SK-N-SH (cell line): ENCODE measurements at regions not wholly inside any gene's neighbourhood (a gene's known extent, or its start where the extent isn't known, plus 50 kb on each side); places are given as distances from the start of the nearest gene placed in this dataset.

Experiments
- CTCF ChIA-PET: fragments of 300-600, 350-600 bp; formaldehyde crosslinking; extraction: SDS; loops from one replicate; lab custom pipeline; 2021; lab: Yijun Ruan, JAX
- POLR2A ChIA-PET: fragments of 350-600 bp; sonication (Branson Sonifier 250); formaldehyde crosslinking; extraction: SDS; loops from one replicate; lab custom pipeline; 2020; ENCODE audit warnings: antibody characterized with exemption, inconsistent platforms; lab: Yijun Ruan, JAX
- DNase-seq: peaks from one replicate; pipeline ENCODE4 v3.0.0; 2012
- H2AFZ ChIP-seq: fragments of 200-600 bp; sonication (generic); 2 replicates; pipeline ENCODE4 v1.8.1; 2016; ENCODE audit warnings: antibody characterized with exemption, mild to moderate bottlenecking, low read depth
- H3F3A ChIP-seq: fragments of 200-600 bp; sonication (generic); replicated peaks from 2 replicates; pipeline ENCODE3; 2016; ENCODE audit warnings: antibody characterized with exemption, mild to moderate bottlenecking; ENCODE audit not compliant: insufficient read depth
- H3K27ac ChIP-seq, 2 experiments: fragments of 200-500 bp in 1 of 2; fragments of 200-600 bp in 1 of 2; sonication (Bioruptor generic) in 1 of 2; sonication (generic), shearing (Covaris generic) in 1 of 2; 2 replicates each; pipeline versions ENCODE4 v1.5.1 to v1.6.1; 2014 to 2016; ENCODE audit warnings: low read depth in 2 of 2, inconsistent platforms in 1 of 2, low read length in 1 of 2, mild to moderate bottlenecking in 1 of 2, mixed read lengths in 1 of 2
- H3K27me3 ChIP-seq: fragments of 200-600 bp; sonication (generic), shearing (Covaris generic); 2 replicates; pipeline ENCODE4 v1.6.1; 2016; ENCODE audit warnings: mixed run types; ENCODE audit not compliant: insufficient read depth
- H3K36me3 ChIP-seq, 2 experiments: fragments of 200-500 bp in 1 of 2; fragments of 200-600 bp in 1 of 2; sonication (Bioruptor generic) in 1 of 2; sonication (generic) in 1 of 2; replicated peaks in 1 of 2; 2 replicates each; pipeline versions ENCODE3 to v1.5.1; 2014 to 2016; ENCODE audit warnings: low read length in 1 of 2, mild to moderate bottlenecking in 1 of 2; ENCODE audit not compliant: insufficient read depth in 2 of 2, control insufficient read depth in 1 of 2
- H3K4me1 ChIP-seq, 2 experiments: fragments of 200-500 bp in 1 of 2; fragments of 200-600 bp in 1 of 2; sonication (Bioruptor generic) in 1 of 2; sonication (generic), shearing (Covaris generic) in 1 of 2; 2 replicates each; pipeline versions ENCODE4 v1.5.1 to v1.6.1; 2014 to 2016; ENCODE audit warnings: low read depth in 1 of 2, low read length in 1 of 2, mixed run types in 1 of 2; ENCODE audit not compliant: insufficient read depth in 2 of 2, control insufficient read depth in 1 of 2
- H3K4me2 ChIP-seq: fragments of 200-600 bp; sonication (generic), shearing (Covaris generic); 2 replicates; pipeline ENCODE4 v1.6.1; 2017; ENCODE audit warnings: mixed run types
- H3K4me3 ChIP-seq, 2 experiments: fragments of 200-500 bp in 1 of 2; fragments of 200-600 bp in 1 of 2; sonication (Bioruptor generic) in 1 of 2; sonication (generic), shearing (Covaris generic) in 1 of 2; 2 replicates each; pipeline versions ENCODE4 v1.5.1 to v1.8.1; 2014 to 2016; ENCODE audit warnings: low read depth in 2 of 2, inconsistent platforms in 1 of 2, low read length in 1 of 2, mild to moderate bottlenecking in 1 of 2, mixed read lengths in 1 of 2, moderate library complexity in 1 of 2
- H3K79me2 ChIP-seq: fragments of 200-600 bp; sonication (generic); 2 replicates; pipeline ENCODE4 v1.8.1; 2017; ENCODE audit warnings: mild to moderate bottlenecking; ENCODE audit not compliant: insufficient read depth
- H3K9ac ChIP-seq: fragments of 200-600 bp; sonication (generic); 2 replicates; pipeline ENCODE4 v1.6.1; 2017; ENCODE audit warnings: mixed run types
- H3K9me2 ChIP-seq: fragments of 200-600 bp; sonication (generic); 2 replicates; pipeline ENCODE4 v1.6.1; 2017; ENCODE audit warnings: mixed run types
- H3K9me3 ChIP-seq: fragments of 200-600 bp; sonication (generic); 2 replicates; pipeline ENCODE4 v1.6.1; 2017; ENCODE audit warnings: mixed run types, mild to moderate bottlenecking, moderate library complexity
- H4K20me1 ChIP-seq: fragments of 200-600 bp; sonication (generic); 2 replicates; pipeline ENCODE4 v1.6.1; 2017; ENCODE audit warnings: mild to moderate bottlenecking, mixed run types; ENCODE audit not compliant: insufficient read depth
- ELF1 ChIP-seq: IDR thresholded peaks from 2 replicates; pipeline ENCODE4 v1.4.0; 2012
- EZH2phosphoT487 ChIP-seq: fragments of 200-600 bp; sonication (generic); IDR thresholded peaks from 2 replicates; pipeline ENCODE4 v1.6.1; 2017; ENCODE audit warnings: low read depth, mixed run types, mild to moderate bottlenecking, antibody characterized with exemption, moderate library complexity, borderline replicate concordance
- FOXM1 ChIP-seq: IDR thresholded peaks from 2 replicates; pipeline ENCODE4 v1.4.0; 2012; ENCODE audit warnings: low read depth, mild to moderate bottlenecking
- JUND ChIP-seq: IDR thresholded peaks from 2 replicates; pipeline ENCODE4 v1.4.0; 2012
- MEF2A ChIP-seq: IDR thresholded peaks from 2 replicates; pipeline ENCODE4 v1.4.0; 2012; ENCODE audit warnings: low read depth, borderline replicate concordance
- MXI1 ChIP-seq: IDR thresholded peaks from 2 replicates; pipeline ENCODE4 v1.6.1; 2012; ENCODE audit warnings: mild to moderate bottlenecking, low read depth, low read length, improper control_type of control experiment
- NFIC ChIP-seq: IDR thresholded peaks from 2 replicates; pipeline ENCODE4 v1.4.0; 2012; ENCODE audit warnings: borderline replicate concordance
- POLR2AphosphoS5 ChIP-seq: IDR thresholded peaks from 2 replicates; pipeline ENCODE4 v1.6.1; 2012; ENCODE audit warnings: low read depth, low read length
- RAD21 ChIP-seq: IDR thresholded peaks from 2 replicates; pipeline ENCODE4 v1.6.1; 2012; ENCODE audit warnings: mild to moderate bottlenecking, low read length
- SMC3 ChIP-seq: IDR thresholded peaks from 2 replicates; pipeline ENCODE4 v1.6.1; 2012; ENCODE audit warnings: low read depth, low read length, improper control_type of control experiment
- TAF1 ChIP-seq: IDR thresholded peaks from 2 replicates; pipeline ENCODE4 v1.6.1; 2012; ENCODE audit warnings: low read depth, mild to moderate bottlenecking, low read length, moderate library complexity, borderline replicate concordance
- TCF12 ChIP-seq: IDR thresholded peaks from 2 replicates; pipeline ENCODE4 v1.4.0; 2012
- TEAD4 ChIP-seq: IDR thresholded peaks from 2 replicates; pipeline ENCODE4 v1.4.0; 2012; ENCODE audit warnings: mild to moderate bottlenecking, borderline replicate concordance; ENCODE audit not compliant: insufficient read depth
- WGBS: methylation state at CpG from one replicate; pipeline ENCODE4 v1.1.6; 2017; ENCODE audit warnings: low lambda C conversion rate; 5-methylcytosine and 5-hydroxymethylcytosine counted together
- TF ChIP-seq, protein P1 (sequence below): IDR thresholded peaks from 2 replicates; pipeline ENCODE4 v1.6.1; 2012; ENCODE audit warnings: mild to moderate bottlenecking, low read depth, low read length, moderate library complexity
- TF ChIP-seq, protein P2 (sequence below): IDR thresholded peaks from 2 replicates; pipeline ENCODE4 v1.4.0; 2012; ENCODE audit warnings: low read depth, borderline replicate concordance
- TF ChIP-seq, protein P3 (sequence below): fragments of 200-600 bp; sonication (generic); IDR thresholded peaks from 2 replicates; pipeline ENCODE4 v1.6.1; 2017; ENCODE audit warnings: antibody characterized with exemption, mild to moderate bottlenecking, moderate library complexity
- TF ChIP-seq, protein P4 (sequence below): IDR thresholded peaks from 2 replicates; pipeline ENCODE4; 2012

DNA sequence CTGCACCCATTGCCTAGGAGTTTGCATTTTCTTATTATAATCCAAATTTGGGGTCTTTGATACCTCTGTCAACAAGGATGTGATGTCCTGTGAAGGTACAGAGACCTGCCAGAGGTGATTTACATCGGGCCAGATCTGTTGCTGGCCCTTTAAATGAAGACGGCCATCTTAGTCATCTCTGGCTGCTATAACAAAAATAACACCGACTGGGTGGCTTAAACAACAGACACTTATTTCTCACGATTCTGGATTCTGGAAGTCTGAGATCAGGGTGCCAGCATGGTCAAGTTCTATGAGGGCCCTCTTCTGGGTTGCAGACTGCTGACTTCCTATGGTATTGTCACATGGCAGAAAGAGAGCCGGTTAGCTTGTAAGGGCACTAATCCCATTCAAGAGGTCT is 75.7 kb downstream of the F11 start:
- Histone ChIP-seq H4K20me1 (no peaks in the 10 kb centered on the region), H3K4me2 (no peak overlapping the region), H3K9me3 (no peaks in the 10 kb centered on the region), H3F3A (no peaks in the 10 kb centered on the region), H3K4me1 (no peaks in the 10 kb centered on the region), H3K4me3 (no peak overlapping the region), H3K27me3 (no peaks in the 10 kb centered on the region), H3K9me2 (no peaks in the 10 kb centered on the region), H3K36me3 (no peaks in the 10 kb centered on the region), H2AFZ (no peak overlapping the region), H3K79me2 (no peaks in the 10 kb centered on the region), H3K9ac (no peak overlapping the region), H3K27ac (no peak overlapping the region)
- no peak for DNase-seq
- WGBS: 33% methylated on average over 3 of the region's 5 CpGs
- ChIA-PET POLR2A (no interaction called here), CTCF (no interaction called here)
- TF ChIP-seq EZH2phosphoT487 (no peak), SMC3 (no peak), MXI1 (no peak), MEF2A (no peak), NFIC (no peak), TAF1 (no peak), FOXM1 (no peak), RAD21 (no peak), POLR2AphosphoS5 (no peak), JUND (no peak), TEAD4 (no peak), ELF1 (no peak), TCF12 (no peak)
- TF ChIP-seq, protein P1, sequence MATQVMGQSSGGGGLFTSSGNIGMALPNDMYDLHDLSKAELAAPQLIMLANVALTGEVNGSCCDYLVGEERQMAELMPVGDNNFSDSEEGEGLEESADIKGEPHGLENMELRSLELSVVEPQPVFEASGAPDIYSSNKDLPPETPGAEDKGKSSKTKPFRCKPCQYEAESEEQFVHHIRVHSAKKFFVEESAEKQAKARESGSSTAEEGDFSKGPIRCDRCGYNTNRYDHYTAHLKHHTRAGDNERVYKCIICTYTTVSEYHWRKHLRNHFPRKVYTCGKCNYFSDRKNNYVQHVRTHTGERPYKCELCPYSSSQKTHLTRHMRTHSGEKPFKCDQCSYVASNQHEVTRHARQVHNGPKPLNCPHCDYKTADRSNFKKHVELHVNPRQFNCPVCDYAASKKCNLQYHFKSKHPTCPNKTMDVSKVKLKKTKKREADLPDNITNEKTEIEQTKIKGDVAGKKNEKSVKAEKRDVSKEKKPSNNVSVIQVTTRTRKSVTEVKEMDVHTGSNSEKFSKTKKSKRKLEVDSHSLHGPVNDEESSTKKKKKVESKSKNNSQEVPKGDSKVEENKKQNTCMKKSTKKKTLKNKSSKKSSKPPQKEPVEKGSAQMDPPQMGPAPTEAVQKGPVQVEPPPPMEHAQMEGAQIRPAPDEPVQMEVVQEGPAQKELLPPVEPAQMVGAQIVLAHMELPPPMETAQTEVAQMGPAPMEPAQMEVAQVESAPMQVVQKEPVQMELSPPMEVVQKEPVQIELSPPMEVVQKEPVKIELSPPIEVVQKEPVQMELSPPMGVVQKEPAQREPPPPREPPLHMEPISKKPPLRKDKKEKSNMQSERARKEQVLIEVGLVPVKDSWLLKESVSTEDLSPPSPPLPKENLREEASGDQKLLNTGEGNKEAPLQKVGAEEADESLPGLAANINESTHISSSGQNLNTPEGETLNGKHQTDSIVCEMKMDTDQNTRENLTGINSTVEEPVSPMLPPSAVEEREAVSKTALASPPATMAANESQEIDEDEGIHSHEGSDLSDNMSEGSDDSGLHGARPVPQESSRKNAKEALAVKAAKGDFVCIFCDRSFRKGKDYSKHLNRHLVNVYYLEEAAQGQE: no peak
- TF ChIP-seq, protein P2, sequence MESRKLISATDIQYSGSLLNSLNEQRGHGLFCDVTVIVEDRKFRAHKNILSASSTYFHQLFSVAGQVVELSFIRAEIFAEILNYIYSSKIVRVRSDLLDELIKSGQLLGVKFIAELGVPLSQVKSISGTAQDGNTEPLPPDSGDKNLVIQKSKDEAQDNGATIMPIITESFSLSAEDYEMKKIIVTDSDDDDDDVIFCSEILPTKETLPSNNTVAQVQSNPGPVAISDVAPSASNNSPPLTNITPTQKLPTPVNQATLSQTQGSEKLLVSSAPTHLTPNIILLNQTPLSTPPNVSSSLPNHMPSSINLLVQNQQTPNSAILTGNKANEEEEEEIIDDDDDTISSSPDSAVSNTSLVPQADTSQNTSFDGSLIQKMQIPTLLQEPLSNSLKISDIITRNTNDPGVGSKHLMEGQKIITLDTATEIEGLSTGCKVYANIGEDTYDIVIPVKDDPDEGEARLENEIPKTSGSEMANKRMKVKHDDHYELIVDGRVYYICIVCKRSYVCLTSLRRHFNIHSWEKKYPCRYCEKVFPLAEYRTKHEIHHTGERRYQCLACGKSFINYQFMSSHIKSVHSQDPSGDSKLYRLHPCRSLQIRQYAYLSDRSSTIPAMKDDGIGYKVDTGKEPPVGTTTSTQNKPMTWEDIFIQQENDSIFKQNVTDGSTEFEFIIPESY: no peak
- TF ChIP-seq, protein P3, sequence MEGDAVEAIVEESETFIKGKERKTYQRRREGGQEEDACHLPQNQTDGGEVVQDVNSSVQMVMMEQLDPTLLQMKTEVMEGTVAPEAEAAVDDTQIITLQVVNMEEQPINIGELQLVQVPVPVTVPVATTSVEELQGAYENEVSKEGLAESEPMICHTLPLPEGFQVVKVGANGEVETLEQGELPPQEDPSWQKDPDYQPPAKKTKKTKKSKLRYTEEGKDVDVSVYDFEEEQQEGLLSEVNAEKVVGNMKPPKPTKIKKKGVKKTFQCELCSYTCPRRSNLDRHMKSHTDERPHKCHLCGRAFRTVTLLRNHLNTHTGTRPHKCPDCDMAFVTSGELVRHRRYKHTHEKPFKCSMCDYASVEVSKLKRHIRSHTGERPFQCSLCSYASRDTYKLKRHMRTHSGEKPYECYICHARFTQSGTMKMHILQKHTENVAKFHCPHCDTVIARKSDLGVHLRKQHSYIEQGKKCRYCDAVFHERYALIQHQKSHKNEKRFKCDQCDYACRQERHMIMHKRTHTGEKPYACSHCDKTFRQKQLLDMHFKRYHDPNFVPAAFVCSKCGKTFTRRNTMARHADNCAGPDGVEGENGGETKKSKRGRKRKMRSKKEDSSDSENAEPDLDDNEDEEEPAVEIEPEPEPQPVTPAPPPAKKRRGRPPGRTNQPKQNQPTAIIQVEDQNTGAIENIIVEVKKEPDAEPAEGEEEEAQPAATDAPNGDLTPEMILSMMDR: no peak
- TF ChIP-seq, protein P4, sequence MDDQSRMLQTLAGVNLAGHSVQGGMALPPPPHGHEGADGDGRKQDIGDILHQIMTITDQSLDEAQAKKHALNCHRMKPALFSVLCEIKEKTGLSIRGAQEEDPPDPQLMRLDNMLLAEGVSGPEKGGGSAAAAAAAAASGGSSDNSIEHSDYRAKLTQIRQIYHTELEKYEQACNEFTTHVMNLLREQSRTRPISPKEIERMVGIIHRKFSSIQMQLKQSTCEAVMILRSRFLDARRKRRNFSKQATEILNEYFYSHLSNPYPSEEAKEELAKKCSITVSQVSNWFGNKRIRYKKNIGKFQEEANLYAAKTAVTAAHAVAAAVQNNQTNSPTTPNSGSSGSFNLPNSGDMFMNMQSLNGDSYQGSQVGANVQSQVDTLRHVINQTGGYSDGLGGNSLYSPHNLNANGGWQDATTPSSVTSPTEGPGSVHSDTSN: no peak
